ENCODE measurements at regions not wholly inside any gene's neighbourhood (a gene's known extent, or its start where the extent isn't known, plus 50 kb on each side); places are given as distances from the start of the nearest gene placed in this dataset.

DNA sequence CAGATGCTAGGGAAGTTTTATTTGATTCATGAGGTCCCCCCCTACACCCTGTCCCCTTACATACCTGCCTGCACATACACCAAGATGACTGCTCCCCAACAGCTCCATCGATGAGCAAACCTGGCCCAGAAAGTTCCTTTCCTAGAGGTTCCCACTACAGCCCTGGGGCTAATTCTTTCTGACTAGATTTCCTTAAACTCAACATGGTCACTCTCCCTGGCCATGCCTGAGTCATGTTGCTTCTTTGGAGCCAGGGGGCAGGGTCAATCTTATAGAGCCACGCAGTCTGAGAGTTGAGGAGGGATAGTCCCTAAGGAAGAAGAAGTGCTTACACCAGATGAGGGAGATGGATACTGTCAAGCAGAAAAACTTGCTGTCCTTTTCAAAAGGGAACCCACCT, 67.7 kb upstream of the GLI2 start:
- no peaks in the 10 kb centered on the region for H3K36me3 ChIP-seq (ENCODE audit: control insufficient read depth in 2 of 2, insufficient read depth in 1 of 2, low read length in 2 of 2)
- TF ChIP-seq ZNF138 (tag by site-specific recombination; IDR thresholded peaks at IDR 0.05; ENCODE audit: borderline replicate concordance) (no peak), GLIS2 (tag by site-specific recombination; IDR thresholded peaks at IDR 0.05) (no peak), ZNF114 (tag by site-specific recombination; IDR thresholded peaks at IDR 0.05) (no peak), ZNF501 (tag by site-specific recombination; IDR thresholded peaks at IDR 0.05) (no peak), REPIN1 (tag by site-specific recombination; IDR thresholded peaks at IDR 0.05; ENCODE audit: low read depth) (no peak), ZNF544 (tag by site-specific recombination; IDR thresholded peaks at IDR 0.05) (no peak), ZNF157 (tag by site-specific recombination; IDR thresholded peaks at IDR 0.05) (no peak), ZSCAN16 (tag by site-specific recombination; IDR thresholded peaks at IDR 0.05) (no peak), GLIS1 (tag by site-specific recombination; IDR thresholded peaks at IDR 0.05) (no peak), ZNF426 (tag by site-specific recombination; IDR thresholded peaks at IDR 0.05) (no peak), ZNF629 (tag by site-specific recombination; IDR thresholded peaks at IDR 0.05) (no peak), GLI2 (tag by site-specific recombination; IDR thresholded peaks at IDR 0.05; ENCODE audit: borderline replicate concordance, low read depth) (no peak), ZSCAN30 (tag by site-specific recombination; IDR thresholded peaks at IDR 0.05) (no peak)
- TF ChIP-seq, protein P1, sequence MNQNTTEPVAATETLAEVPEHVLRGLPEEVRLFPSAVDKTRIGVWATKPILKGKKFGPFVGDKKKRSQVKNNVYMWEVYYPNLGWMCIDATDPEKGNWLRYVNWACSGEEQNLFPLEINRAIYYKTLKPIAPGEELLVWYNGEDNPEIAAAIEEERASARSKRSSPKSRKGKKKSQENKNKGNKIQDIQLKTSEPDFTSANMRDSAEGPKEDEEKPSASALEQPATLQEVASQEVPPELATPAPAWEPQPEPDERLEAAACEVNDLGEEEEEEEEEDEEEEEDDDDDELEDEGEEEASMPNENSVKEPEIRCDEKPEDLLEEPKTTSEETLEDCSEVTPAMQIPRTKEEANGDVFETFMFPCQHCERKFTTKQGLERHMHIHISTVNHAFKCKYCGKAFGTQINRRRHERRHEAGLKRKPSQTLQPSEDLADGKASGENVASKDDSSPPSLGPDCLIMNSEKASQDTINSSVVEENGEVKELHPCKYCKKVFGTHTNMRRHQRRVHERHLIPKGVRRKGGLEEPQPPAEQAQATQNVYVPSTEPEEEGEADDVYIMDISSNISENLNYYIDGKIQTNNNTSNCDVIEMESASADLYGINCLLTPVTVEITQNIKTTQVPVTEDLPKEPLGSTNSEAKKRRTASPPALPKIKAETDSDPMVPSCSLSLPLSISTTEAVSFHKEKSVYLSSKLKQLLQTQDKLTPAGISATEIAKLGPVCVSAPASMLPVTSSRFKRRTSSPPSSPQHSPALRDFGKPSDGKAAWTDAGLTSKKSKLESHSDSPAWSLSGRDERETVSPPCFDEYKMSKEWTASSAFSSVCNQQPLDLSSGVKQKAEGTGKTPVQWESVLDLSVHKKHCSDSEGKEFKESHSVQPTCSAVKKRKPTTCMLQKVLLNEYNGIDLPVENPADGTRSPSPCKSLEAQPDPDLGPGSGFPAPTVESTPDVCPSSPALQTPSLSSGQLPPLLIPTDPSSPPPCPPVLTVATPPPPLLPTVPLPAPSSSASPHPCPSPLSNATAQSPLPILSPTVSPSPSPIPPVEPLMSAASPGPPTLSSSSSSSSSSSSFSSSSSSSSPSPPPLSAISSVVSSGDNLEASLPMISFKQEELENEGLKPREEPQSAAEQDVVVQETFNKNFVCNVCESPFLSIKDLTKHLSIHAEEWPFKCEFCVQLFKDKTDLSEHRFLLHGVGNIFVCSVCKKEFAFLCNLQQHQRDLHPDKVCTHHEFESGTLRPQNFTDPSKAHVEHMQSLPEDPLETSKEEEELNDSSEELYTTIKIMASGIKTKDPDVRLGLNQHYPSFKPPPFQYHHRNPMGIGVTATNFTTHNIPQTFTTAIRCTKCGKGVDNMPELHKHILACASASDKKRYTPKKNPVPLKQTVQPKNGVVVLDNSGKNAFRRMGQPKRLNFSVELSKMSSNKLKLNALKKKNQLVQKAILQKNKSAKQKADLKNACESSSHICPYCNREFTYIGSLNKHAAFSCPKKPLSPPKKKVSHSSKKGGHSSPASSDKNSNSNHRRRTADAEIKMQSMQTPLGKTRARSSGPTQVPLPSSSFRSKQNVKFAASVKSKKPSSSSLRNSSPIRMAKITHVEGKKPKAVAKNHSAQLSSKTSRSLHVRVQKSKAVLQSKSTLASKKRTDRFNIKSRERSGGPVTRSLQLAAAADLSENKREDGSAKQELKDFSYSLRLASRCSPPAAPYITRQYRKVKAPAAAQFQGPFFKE (tag by site-specific recombination; IDR thresholded peaks at IDR 0.05; ENCODE audit: borderline replicate concordance), result no peak
- TF ChIP-seq, protein P2, sequence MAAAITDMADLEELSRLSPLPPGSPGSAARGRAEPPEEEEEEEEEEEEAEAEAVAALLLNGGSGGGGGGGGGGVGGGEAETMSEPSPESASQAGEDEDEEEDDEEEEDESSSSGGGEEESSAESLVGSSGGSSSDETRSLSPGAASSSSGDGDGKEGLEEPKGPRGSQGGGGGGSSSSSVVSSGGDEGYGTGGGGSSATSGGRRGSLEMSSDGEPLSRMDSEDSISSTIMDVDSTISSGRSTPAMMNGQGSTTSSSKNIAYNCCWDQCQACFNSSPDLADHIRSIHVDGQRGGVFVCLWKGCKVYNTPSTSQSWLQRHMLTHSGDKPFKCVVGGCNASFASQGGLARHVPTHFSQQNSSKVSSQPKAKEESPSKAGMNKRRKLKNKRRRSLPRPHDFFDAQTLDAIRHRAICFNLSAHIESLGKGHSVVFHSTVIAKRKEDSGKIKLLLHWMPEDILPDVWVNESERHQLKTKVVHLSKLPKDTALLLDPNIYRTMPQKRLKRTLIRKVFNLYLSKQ (tag by site-specific recombination; IDR thresholded peaks at IDR 0.05; ENCODE audit: borderline replicate concordance), result no peak
- TF ChIP-seq, protein P3, sequence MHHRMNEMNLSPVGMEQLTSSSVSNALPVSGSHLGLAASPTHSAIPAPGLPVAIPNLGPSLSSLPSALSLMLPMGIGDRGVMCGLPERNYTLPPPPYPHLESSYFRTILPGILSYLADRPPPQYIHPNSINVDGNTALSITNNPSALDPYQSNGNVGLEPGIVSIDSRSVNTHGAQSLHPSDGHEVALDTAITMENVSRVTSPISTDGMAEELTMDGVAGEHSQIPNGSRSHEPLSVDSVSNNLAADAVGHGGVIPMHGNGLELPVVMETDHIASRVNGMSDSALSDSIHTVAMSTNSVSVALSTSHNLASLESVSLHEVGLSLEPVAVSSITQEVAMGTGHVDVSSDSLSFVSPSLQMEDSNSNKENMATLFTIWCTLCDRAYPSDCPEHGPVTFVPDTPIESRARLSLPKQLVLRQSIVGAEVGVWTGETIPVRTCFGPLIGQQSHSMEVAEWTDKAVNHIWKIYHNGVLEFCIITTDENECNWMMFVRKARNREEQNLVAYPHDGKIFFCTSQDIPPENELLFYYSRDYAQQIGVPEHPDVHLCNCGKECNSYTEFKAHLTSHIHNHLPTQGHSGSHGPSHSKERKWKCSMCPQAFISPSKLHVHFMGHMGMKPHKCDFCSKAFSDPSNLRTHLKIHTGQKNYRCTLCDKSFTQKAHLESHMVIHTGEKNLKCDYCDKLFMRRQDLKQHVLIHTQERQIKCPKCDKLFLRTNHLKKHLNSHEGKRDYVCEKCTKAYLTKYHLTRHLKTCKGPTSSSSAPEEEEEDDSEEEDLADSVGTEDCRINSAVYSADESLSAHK (tag by site-specific recombination; IDR thresholded peaks at IDR 0.05), result no peak
- H3K9me3 ChIP-seq (ENCODE audit: control insufficient read depth, insufficient read depth, low read depth, low read length), result no peaks in the 10 kb centered on the region
- H3K4me3 ChIP-seq (ENCODE audit: low read depth, low read length), result no peak overlapping the region
- ChIA-PET POLR2A (no interaction called here), CTCF (interaction anchor here (1.1 to 2.4 kb wide), 5 partner anchors 13 to 413 kb away, joined by 3 to 9 read pairs (median 4); no protein-coding TSS in a partner anchor)
- H3K4me1 ChIP-seq (ENCODE audit: control insufficient read depth, insufficient read depth, low read length), result no peaks in the 10 kb centered on the region; the same call in 1 of the 2 replicates
- no peak overlapping the region for H3K27ac ChIP-seq (ENCODE audit: extremely low read depth, low read depth, low read length)
